ENCODE measurements at regions not wholly inside any gene's neighbourhood (a gene's known extent, or its start where the extent isn't known, plus 50 kb on each side); places are given as distances from the start of the nearest gene placed in this dataset.
"Not testable (repeated sequence)": the region's sequence is repeated elsewhere in the genome, so short reads cannot be mapped to it uniquely, and the experiment has no call there.

DNA sequence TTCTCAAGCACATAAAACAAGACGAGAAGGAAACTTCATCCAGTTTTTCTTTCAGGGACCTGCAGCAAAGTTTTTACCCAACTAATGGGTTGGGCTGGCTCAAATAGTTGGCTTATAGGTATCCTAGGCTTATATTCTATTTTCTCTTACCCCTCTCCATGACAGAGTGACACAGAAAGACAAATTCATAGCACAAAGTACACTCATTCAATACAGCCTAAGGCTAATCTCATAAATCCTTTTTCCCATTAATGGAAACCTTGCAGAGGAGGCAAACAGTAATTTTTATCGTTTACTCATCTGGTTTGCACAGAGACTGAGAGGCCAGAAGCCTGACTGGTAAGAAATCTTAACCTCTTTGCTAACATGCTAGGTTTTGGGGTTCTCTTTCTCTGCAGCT lies 1589.9 kb downstream of the SLITRK1 start:
- no peak for FAIRE-seq

DNA sequence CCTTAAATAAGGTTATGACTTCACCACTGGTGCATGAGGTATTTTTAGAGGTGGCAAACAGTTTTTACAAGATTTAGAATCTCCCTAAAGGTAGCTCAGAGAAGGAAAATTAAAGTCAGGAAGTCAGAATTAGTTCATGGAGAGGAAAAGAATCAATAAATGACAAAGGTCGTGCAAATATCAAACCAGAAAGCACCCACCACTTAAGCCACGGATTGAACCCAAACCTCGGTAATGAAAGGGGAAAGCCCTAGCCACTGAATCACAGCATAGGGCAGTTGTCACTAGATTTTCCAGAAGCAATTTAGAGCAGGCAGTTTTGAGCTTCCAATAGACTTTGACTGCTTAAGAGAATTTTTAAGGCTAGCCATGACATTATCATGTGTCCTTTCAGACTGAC lies 1590.4 kb downstream of the SLITRK1 start:
- no peak for FAIRE-seq

DNA sequence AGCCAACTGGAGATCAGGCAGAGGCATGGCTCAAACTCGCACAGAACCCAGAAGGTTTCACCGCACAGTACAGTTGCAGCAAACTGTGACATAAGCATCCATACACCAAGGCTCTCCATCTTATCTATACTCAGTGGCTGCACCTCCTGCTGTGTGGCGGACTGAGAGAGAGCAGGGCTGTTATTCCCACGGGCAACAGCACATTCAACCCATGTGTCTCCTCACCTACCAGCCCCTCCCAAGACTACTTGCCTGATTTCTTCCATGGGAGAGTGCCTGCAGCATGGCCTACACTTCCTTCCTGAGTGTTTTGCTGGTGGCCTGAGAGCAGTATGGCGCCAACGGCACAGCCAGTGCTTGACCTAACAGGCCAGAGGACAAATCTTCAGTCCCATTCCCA lies 1606.6 kb downstream of the SLITRK1 start:
- no peak for FAIRE-seq

DNA sequence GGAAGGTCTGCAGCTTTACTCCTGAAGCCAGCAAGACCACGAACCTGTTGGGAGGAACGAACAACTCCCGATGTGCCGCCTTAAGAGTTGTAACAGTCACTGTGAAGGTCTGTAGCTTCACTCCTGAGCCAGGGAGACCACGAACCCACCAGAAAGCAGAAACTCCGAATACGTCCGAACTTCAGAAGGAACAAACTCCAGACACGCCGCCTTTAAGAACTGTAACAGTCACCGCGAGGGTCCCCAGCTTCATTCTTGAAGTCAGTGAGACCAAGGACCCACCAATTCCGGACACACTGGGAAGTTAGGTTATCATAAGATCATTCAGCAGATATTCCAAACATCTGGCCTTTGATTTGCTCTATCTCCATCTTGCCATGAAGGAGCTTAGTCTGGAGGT lies 1623.0 kb downstream of the SLITRK1 start:
- no peak for FAIRE-seq

- no peak for FAIRE-seq
These were observed 1624.3 kb downstream of the SLITRK1 start for GRCh38 chr13:82257790-82258507.

GRCh38 chr13:82248762-82249161 lies 1633.5 kb downstream of the SLITRK1 start:
- no peak for FAIRE-seq

DNA sequence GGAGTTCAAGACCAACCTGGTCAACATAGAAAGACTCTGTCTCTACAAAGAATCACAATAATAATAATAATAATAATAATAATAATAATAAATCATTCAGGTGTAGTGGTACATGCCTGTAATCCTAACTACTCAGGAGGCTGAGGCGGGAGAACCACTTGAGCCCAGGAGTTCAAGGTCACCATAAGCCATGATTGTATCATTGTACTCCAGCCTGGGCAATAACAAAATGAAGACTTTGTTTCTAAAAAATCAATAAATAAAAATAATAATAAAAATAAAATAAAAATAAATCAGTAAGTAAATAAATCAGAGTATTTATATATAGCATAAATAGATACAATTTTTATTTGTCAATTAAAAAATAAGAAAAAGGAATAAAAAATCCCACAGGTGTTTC lies 1636.4 kb downstream of the SLITRK1 start:
- peak; percentile 70 for FAIRE-seq

- FAIRE-seq, result no peak
These were observed 1657.5 kb downstream of the SLITRK1 start for GRCh38 chr13:82224806-82225205.

DNA sequence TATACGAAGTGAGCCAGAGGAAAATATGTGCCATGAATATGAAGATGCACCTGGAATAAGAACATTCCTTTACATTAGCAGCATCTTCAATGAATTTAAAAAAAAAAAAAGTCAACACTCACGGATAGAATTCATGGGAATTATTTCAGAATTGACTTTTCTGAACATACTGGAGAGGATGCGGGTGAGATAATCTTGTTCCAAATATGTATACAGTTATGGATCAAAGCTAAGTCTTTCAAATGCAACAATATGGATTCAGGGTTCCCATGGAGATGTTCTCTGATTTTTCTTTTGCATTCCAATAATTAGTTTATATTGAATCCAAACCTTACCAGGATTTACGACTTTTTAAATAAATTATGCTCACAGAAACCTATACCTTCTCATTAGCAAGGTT lies 1660.7 kb downstream of the SLITRK1 start:
- FAIRE-seq, result no peak

GRCh38 chr13:82220641-82221040 lies 1661.6 kb downstream of the SLITRK1 start:
- no peak for FAIRE-seq

DNA sequence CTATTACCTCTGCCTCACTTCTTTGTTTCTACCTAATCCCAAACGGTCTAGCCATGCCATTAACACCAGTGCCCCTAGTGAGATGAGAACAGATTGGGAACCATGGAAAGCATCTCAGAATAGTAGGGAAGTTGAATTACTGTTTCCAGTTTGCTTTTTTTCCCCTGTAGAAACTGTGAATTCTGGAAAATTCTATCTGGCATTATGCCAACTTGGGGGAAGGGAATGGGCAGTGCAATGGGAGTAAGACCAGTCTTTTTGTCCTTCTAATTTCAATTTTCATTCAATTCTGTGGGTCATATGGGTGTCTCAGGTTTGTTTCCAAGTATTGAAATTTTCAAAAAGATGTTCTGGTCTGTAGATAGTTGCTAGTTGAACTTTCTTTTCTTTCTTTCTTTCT lies 1666.1 kb downstream of the SLITRK1 start:
- FAIRE-seq, result no peak

- FAIRE-seq, result no peak
These were observed 1667.9 kb downstream of the SLITRK1 start for GRCh38 chr13:82214341-82214740.

DNA sequence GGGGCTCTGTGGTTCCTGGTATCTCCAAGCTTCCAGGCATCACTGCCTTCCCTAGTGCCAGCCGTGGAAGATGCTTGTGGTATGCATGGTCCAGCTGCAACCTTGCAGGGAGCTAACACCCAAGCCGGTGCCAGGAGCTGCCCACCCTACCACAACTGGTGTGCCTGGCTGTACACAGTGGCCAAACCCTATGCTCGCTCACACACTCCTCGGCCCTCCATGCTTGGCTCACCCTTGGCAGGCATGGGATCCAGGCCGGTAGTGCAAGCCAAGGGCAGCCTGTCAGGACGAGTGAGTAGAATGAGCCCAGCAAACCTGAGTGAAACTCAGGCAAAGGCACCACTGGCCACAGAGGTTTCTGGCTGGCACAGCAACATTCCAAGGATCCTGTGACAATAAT lies 1676.0 kb downstream of the SLITRK1 start:
- FAIRE-seq, result no peak

DNA sequence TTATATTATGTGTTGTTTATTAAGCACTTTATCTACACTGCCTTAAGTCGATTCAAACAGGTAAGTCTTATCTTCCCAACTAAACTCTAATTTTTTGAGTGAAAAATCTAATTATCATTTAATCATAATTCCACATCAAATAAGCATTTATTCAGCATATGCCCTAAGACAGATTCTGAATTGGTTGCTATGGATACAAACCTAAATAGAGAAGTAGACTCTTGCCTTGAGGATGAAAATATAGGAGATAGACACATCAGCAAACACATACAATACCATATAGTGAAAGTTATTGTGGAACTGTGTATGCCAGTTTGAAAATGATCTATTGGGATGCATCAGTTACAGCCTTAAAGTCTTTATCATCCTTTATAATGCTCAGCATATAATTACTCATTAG lies 1679.9 kb downstream of the SLITRK1 start:
- FAIRE-seq, result no peak

DNA sequence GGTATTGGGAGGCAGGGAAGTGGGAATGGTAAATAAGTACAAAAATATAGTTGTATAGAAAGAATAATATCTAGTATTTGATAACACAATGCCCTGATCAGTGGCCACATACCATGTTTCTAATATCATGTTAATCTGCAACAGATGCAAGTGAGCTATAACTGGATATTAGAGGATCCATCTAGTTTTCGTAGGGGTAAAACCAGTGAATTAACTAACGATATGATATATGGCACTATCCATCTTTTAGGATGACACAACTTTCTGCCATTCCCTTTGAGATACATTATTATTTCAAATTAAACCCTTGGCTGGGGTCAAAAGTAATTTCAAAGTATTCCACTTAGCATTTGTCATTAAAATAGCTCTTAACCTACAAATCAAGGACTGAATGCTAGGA lies 1686.2 kb downstream of the SLITRK1 start:
- no peak for FAIRE-seq

DNA sequence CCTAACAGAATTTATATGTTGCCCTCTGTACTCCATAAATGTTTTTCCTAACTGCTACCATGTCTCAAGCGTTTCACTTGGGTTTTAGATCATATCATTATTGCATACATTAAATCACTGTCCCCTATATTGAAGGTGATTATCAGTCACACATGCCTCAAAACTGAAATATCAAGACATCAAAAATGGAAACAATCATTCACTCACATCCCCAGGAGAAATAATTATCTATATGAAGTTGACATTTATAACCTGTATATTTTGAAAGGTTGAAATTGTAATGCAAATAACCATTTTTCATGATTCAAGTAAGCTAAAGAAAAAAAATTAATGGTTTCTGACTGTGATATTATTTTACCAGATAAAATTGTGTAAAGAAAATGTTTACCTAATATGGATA lies 1695.0 kb downstream of the SLITRK1 start:
- no peak for FAIRE-seq

DNA sequence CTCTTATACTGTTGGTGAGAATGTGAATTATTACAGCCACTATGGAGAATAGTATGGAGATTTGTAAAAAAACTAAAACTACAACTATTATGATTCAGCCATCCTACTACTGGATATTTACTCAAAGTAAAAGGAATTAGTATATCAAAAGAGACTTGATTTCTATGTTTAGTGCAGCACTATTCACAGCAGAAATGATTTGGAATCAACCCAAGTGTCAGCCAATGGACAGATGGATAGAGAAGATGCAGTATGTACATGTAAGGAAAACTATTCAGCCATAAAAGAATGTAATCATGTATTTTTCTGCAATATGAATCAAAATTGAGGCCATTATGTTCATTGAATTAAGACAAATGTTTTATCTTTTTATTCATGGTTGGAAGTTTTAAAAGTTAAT lies 1705.5 kb downstream of the SLITRK1 start:
- no peak for FAIRE-seq

DNA sequence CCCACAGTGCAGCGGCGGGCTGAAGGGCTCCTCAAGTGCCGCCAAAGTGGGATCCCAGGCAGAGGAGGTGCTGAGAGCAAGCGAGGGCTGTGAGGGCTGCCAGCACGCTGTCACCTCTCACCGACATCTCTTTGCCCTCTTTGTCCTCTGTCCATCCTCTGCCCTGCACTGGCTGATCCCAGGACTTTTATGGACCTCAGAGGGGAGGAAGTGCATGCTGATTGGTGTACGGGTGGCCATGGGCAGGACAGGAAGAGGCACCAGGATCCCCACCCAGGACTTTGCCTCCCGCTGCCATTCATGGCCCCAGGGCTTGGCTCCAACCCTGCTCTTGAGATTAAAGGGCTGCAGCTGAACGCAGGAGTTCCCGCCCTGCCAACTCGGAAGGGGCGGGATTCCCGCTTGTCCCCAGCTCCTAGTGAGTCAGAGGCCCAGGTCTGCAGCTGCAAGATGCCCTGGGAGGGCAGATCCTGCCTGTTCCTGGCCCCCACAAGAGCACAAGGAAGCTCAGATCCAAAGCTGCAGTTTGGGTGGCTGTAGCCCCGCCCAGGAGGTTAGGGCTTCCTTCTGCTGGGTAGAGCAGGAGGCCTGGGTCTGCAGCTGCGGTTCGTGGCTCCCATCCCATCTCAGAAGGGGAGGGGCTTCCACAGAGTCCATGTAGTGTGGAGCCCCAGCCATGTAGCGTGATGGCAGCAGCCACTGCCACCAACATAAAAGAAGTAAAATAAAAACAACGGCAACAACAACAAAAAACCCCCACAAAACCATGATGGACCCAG lies 1716.7 kb downstream of the SLITRK1 start:
- no peak for FAIRE-seq

- not testable (repeated sequence) for FAIRE-seq
These were observed 1717.4 kb downstream of the SLITRK1 start for GRCh38 chr13:82164780-82165395.

DNA sequence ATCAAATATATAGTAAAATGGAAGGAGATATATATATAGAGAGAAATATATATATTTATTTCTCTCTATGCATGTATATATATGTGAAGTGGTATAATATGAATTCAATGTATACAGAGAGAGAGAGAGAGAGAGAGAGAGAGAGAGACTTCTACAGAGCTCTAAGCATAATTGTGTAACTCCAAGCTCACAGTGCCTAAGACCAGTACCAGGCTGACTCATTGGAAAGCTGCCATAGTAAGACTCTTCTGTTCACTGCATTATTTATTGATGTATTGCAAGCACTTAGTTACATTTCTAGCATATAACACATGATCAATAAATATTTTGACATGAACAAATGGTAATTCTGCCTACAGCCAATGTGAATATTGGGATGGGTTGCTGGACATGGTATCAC lies 1734.7 kb downstream of the SLITRK1 start:
- FAIRE-seq, result no peak

DNA sequence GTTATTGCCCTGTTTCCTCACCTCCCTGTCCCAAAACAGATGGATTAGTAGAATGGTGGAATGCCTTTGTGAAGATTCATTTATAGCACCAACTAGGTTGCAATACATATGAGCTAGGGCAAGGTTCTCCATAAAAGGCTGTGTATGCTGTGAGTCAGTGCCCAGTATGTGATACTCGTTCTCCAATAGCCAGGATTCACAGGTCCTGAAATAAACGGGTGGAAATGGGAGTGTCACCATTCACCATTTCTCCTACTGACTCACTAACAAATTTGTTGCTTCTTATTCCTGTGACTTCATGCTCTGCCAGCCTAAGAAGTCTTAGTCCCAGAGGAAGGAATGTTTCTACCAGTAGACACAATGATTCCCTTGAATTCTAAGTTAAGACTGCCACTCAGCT lies 1745.4 kb downstream of the SLITRK1 start:
- no peak for FAIRE-seq

DNA sequence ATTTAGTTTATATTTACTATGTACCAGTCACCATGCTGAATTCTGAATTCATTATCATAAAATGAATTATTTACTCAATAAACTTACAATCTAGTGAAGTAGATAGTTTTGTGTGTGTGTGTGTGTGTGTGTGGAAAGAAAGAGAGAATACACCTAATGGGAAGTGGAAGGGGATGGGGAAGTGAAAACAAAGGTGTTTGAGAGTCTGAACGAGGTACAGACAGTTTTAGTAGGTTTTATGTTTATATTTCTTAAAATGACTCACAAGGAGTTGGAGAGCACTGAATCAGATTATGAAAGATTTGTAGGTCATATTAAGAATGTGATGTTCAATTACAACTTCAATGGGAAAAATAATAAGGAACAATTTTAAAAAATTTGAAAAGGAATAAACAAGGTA lies 1753.0 kb downstream of the SLITRK1 start:
- no peak for FAIRE-seq

DNA sequence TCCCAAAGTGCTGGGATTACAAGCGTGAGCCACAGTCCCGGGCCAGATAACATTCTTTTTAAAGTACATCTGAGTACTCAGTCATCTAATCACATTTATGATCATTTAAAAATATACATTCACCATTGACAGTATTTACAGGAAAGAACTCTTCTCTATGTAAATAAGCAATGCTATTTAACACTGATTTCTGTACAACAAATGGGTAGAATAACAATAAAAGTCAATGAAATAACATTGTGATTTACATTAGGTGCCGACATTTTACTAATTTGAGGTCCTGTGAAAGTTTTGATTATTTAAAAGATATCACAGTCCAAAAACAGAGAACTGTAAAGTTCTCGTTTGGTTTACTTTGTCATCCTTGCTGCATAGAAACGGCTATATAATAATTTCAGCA lies 1763.7 kb downstream of the SLITRK1 start:
- no peak for FAIRE-seq

- FAIRE-seq, result no peak
These were observed 1765.8 kb downstream of the SLITRK1 start for GRCh38 chr13:82116422-82116989.

All from G401.6 (cell line).